ENCODE measurements at regions not wholly inside any gene's neighbourhood (a gene's known extent, or its start where the extent isn't known, plus 50 kb on each side); places are given as distances from the start of the nearest gene placed in this dataset.

DNA sequence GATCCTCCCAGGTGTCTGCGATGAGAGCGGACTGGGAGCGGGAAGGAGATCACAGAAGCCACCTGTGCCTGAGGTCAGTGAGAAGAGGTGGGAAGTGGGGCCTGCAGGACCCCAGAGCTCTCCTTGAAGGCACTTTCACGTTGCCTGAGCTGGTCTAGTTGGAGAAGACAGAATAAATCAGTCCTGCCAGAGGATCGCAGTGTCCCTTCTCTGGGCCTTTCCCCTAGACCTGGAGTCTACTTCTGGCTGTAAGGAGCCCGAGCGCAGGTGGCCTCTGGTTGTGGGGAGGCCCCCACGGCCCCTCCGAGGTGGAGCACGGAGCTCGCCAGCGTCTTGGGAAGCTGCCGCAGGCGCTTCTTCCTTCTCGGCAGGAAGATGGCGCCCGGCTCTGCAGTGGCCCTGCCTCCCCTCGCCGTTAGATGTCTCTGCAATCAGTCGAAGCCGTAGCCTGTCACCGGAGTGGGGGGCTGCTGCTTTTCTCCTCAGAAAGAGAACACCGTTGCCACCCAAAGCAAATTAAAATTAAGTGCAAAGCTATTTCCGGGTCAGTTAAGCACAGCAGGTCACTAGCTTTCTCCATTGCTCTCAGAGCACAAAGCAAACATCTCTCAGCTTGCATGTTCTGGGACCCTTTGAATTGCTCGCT is 212.0 kb upstream of the MYT1L start:
- peak; percentile 53 for DNase-seq (ENCODE audit: low read depth, low spot score)

- no peak for DNase-seq (ENCODE audit: low read depth, low spot score)
Measured at GRCh38 chr2:2542316-2542715, 211.2 kb upstream of the MYT1L start.

DNA sequence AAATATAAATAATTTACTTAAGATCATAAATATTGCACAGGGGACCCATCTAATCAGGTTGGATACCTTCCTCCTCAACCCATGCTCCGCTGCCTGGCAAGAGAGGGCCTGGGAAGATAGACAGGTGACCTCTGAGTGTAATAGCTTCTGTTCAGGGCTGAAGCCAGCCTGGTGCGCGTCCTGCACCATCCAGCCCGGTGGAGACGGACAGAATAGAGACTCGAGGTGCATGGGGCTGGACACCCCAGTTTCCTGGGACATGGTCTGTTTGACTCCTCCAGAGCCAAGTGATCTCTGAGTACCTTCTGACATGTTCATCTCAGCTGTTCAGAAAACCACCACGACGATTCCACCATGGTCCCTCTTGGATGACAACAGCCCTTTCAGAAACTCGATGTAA is 209.3 kb upstream of the MYT1L start:
- DNase-seq (ENCODE audit: low read depth, low spot score) = no peak

DNA sequence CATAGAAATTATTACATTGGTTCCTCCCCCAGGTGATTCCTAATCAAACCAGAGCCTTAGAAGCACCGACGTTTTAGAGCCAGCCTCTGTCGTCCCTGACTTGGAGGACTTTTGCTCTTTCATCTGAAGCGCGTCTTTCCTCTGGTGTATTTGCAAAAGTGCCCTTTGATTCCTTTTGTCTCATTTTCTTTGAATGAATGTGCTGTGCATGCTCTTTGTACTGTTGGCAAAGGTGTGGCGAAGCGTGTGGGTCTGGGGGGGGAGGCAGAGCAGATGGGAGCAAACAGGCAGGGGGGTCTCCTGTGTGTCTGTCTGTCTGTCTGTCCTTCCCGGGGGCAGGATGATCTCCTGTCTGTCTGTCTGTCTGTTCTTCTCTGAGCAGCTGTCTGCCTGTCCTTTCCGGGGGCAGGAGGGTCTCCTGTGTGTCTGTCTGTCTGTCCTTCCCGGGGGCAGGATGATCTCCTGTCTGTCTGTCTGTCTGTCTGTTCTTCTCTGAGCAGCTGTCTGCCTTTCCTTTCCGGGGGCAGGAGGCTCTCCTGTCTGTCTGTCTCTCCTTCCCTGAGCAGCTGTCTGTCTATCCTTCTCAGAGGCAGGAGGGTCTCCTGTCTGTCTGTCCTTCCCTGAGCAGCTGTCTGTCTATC is 205.5 kb upstream of the MYT1L start:
- no peak for DNase-seq (ENCODE audit: low read depth, low spot score)

GRCh38 chr2:2530334-2530733 is 199.3 kb upstream of the MYT1L start:
- DNase-seq (ENCODE audit: low read depth, low spot score) = no peak

DNA sequence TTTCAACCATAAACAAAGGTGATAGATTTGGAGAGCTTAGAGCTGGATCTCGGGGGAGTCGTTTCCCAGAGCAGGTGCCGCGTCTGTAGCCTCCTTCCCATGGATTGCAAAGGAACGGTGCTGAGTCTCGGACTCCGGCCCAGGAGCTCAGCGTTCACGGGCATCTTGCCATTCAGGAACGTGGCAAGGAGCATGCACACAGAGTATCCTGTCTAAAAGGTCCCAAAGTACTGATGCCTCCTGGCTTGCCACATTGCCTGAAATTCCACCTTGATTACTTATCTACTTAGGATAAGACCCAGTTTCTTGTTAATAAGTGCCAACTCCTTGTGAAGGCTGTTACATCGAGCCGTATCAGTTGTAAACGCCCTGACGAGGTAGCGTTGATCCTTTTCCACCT is 197.8 kb upstream of the MYT1L start:
- no peak for DNase-seq (ENCODE audit: low read depth, low spot score)

DNA sequence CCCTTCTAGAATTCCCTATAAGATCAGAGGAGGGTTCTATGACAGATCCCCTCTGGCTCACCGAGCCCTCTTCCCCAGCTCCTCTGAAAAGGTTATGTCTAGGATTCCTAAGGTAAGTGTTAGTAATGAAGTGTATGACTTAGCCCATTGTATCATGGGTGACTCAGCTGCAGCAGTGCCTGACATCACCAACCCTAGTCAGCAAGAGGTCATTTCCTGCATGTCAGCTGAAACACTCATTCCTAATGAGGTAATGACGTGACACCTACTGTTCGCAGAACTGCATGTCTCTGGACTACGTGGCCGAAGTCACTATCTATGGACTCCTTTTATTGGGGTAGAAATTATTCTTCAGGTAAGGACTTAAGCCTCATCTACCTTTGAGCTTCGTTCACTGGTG is 196.1 kb upstream of the MYT1L start:
- no peak for DNase-seq (ENCODE audit: low read depth, low spot score)

DNA sequence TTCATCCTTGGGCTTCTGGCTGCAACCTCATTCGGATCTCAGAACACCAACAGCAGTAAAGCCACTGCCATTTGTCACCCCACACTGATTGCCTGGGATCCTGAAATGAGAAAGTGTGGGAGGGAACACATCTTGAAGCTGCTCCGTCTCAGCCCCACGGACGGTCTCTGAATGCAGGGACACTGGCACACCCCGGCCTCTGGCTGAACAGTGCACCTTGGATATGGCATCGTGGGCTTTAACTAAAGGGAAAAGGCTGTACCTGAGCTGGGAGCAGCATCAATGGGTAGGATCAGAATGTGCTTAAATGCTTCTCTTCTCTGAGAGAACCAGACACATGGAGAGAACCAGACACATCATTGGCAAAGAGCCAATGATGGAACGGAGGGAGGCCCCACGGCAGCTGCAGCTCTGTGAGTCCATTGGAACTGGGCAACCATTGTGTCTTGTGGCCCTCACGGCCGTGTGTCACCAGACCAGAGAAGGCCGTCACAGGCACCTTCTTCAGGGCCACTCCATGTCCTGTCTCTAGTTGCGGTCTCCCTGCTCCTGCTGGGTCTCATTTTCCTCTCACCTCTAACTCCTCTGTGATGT is 193.4 kb upstream of the MYT1L start:
- no peak for DNase-seq (ENCODE audit: low read depth, low spot score)

DNA sequence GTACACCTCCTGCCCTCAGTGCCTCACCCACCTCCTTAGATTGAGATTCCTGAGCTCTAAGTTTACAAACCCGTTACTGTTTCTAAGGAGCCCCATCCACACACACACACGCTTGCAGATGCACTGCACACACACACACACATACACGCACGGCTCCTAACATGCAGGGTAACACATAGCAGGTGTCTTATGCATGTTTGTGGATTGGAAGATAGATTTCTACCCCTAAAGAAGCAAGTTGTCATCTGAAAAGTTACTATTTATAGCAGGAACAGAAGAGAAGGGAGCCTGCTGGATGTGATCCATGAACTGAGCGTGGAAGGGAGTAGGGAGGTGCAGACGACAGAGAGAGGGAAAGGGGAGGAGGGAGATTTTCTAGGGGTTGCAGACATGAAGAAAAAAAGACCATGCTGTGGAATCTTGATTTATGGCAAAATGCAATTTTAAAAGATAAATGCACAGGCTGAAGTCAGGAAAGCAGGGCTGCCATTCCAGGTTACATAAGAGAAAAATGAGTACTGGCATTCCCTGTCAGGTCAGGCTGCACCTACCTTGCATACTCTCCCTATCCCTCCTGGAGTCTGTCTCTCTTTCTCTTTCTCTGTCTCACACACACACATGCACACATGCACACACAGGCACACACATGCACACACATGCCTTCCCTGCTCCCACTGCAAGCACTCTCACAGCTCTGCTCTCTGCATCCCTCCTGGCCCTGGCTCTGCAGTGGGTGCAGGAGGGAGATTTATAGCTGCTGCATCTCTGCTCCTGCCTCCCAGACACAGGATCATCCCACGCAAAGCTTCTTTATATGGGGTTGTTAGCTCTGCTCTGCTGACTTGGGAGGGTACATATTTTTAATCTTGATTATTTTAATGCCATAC is 192.6 kb upstream of the MYT1L start:
- DNase-seq (ENCODE audit: low read depth, low spot score) = no peak

DNA sequence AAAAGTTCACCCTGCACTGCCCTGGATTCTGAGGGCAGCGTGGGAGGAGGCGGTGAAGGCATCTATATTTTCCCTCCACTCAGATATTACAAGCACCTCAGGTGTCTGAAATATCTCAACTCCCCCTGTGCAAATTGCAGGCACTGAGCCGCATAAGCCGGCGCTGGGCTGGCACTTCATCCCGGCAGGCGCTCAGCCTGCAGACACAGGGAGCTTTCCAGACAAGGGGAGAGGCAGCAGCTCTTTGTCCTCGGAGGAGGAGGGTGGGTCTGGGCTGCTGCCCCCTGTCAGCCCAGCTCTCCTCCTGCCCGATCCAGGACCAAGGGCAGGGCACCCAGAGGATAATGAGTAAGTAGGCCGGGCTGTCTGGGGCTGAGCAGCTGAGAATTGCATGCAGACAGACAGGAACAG is 189.3 kb upstream of the MYT1L start:
- DNase-seq (ENCODE audit: low read depth, low spot score) = peak; percentile 78

GRCh38 chr2:2519381-2519780 is 188.3 kb upstream of the MYT1L start:
- no peak for DNase-seq (ENCODE audit: low read depth, low spot score)

DNA sequence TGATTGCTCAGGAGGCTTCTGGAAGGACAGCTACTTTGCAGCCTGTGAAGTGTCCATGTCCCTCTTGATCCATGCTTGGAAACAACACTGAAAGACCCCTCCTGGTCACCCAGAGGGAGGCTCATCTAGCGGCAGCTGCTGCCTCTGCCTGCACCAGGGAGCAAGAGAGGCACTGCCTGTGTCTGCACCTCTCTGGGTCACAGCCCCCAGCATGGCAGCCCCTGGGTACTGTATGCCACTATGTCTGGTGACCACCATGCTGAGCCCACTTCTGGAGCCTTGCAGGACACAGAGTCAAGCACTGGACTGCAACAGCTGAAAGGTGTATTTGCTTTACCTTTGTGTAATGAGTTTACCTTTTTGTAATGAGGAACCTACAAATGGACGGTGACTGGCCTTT is 186.3 kb upstream of the MYT1L start:
- DNase-seq (ENCODE audit: low read depth, low spot score) = no peak

- DNase-seq (ENCODE audit: low read depth, low spot score) = no peak
Measured at GRCh38 chr2:2516386-2516785, 185.3 kb upstream of the MYT1L start.

GRCh38 chr2:2512931-2513330 is 181.9 kb upstream of the MYT1L start:
- DNase-seq (ENCODE audit: low read depth, low spot score) = no peak

GRCh38 chr2:2507417-2507997 is 176.4 kb upstream of the MYT1L start:
- DNase-seq (ENCODE audit: low read depth, low spot score) = no peak

- no peak for DNase-seq (ENCODE audit: low read depth, low spot score)
Measured at GRCh38 chr2:2506536-2506935, 175.5 kb upstream of the MYT1L start.

DNA sequence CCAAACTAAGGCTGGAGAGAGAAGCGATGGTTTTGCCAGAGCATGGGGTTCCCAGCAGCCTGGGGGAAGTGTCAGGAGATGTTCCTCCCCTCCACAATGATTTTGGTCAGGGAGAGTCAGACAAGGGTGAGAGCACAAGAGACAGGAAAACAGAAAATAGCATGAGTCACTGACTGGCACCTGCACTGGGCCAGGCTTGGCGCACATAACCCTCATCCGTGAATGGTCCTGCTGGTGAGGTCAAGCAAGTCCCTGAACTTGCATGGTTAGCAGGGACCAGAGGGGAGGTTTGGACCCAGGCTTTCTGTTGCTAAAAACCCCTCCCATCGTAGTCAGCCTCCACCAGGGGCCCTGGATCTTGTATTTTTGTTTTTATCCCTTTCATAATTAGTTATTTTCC is 174.5 kb upstream of the MYT1L start:
- no peak for DNase-seq (ENCODE audit: low read depth, low spot score)

DNA sequence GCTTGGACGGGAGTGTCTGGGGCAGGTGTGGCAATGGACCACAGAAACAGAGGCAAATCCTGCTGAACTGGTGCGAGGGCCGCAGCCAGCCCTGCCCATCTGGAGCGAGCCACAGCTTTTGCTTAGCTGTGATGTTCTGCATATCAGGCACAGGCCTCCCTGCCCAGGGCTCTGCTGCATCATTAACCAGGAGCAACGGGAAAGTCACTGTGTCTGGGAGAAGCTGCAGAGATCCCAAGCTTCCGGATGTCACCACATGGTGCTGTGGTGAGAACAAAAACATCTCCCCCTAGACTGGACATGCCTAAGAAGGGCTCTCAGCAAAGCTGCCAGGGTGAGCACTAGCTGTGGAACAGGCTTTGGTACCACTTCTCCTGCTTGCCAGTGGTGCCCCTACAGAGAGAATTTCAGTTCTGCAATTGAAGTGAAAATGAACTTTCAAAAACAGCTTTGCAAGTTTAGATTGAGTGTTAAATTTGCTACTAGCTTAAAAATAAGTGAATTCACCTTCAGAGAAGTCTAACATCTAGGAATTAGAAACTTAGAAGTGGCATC is 172.9 kb upstream of the MYT1L start:
- DNase-seq (ENCODE audit: low read depth, low spot score) = no peak

- DNase-seq (ENCODE audit: low read depth, low spot score) = no peak
Measured at GRCh38 chr2:2502201-2502549, 171.1 kb upstream of the MYT1L start.

DNA sequence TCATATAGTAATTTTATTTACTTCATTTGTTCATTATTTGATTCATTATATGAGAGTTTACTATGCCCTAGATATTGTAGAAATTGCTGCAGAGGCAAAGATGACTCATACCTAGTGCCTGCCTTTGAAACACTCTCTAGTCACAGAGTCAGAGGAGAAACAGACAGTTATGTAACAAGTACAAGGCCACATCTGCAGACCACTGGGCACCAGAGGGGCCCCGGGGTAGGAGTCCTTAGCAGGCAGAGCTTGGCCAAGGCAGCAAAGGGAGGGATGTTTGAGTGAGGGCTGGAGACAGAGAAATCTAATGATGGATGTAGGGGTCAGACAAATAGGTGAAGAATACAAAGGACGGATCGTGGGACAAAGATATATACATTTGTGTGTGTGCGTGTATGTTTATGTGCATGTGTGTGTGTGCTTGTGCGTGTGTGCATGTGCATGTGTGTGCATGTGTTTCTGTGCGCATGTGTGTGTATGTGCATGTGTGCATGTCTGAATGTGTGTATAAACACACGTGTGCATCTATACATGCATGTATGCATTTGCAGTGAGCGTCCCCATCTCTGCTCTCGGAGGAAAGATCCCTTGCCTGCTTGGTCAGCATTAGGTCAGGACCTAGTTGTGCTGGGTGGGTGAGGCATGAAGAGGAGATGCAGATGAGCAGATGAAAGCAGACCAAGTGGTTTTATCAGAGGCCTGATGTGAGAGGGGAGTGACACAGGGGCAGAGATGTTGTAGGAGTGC is 170.6 kb upstream of the MYT1L start:
- DNase-seq (ENCODE audit: low read depth, low spot score) = no peak

GRCh38 chr2:2495606-2496005 is 164.5 kb upstream of the MYT1L start:
- no peak for DNase-seq (ENCODE audit: low read depth, low spot score)
